Suprapubic skin (tissue), 4 donors: ENCODE measurements at regions not wholly inside any gene's neighbourhood (a gene's known extent, or its start where the extent isn't known, plus 50 kb on each side); places are given as distances from the start of the nearest gene placed in this dataset.

Source experiments
- DNase-seq, 2 donors: peaks; one replicate each; pipeline ENCODE4 v3.0.0-alpha.2; 2019; ENCODE audit warnings: low spot score in 2 of 2
- H3K27ac ChIP-seq: fragments of 200-600 bp; sonication (generic); one replicate; pipeline ENCODE4 v1.5.1; 2019
- H3K27me3 ChIP-seq: fragments of 200-600 bp; sonication (generic); one replicate; pipeline ENCODE4 v1.5.1; 2019
- H3K36me3 ChIP-seq: fragments of 200-600 bp; sonication (generic); one replicate; pipeline ENCODE4 v1.5.1; 2019
- H3K4me1 ChIP-seq: fragments of 200-600 bp; sonication (generic); one replicate; pipeline ENCODE4 v1.5.1; 2019
- H3K4me3 ChIP-seq: fragments of 200-600 bp; sonication (generic); one replicate; pipeline ENCODE4 v1.5.1; 2019; ENCODE audit warnings: mild to moderate bottlenecking
- H3K9me3 ChIP-seq: fragments of 200-600 bp; sonication (generic); one replicate; pipeline ENCODE4 v1.5.1; 2019
- EP300 ChIP-seq: sonication (generic); formaldehyde crosslinking; IDR thresholded peaks from one replicate; pipeline ENCODE4 v1.6.1; 2017; ENCODE audit warnings: antibody characterized with exemption
- POLR2A ChIP-seq, 2 donors: fragments of 450-650 bp; IDR thresholded peaks; one replicate each; pipeline ENCODE4 v1.6.1; 2017; ENCODE audit warnings: antibody characterized with exemption in 2 of 2, mild to moderate bottlenecking in 2 of 2, moderate library complexity in 2 of 2
- POLR2AphosphoS5 ChIP-seq, 3 donors: sonication (generic); formaldehyde crosslinking; IDR thresholded peaks; one replicate each; pipeline ENCODE4 v1.6.1; 2017; ENCODE audit warnings: antibody characterized with exemption in 3 of 3
- WGBS: methylation state at CpG from one replicate; pipeline ENCODE4 v1.1.5; 2018; 5-methylcytosine and 5-hydroxymethylcytosine counted together
- TF ChIP-seq, protein P1 (sequence below), 2 donors: fragments of 200-600 bp in 1 of 2; fragments of 450-650 bp in 1 of 2; sonication (generic) in 1 of 2; IDR thresholded peaks; one replicate each; pipeline ENCODE4 v1.5.1; 2016 to 2019; ENCODE audit warnings: antibody characterized with exemption in 2 of 2, mild to moderate bottlenecking in 1 of 2, moderate library complexity in 1 of 2

DNA sequence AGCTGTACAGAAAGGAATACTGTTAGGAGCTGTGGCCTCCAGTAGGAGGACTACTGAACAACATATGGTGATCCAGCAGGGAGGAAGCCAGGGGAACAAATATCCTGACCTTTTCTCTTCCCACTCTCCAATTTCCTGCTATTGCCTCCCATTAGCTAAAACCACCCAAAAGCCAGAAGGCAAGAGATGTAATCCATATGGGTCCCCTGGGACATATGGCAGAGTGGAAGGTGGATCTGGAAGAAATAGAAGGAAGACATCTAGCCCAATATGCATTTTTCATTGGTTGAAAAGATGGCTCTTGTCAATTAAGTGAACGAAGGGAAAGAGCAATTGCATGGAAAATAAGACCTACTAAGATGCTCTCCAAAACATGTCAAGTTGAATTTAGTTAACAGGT, 167.2 kb downstream of the CNTN3 start:
- Histone ChIP-seq H3K4me3 (no peak overlapping the region), H3K27ac (no peak overlapping the region), H3K27me3 (no peaks in the 10 kb centered on the region), H3K9me3 (peaks cover 6% of the 10 kb centered on the region), H3K4me1 (no peaks in the 10 kb centered on the region), H3K36me3 (no peaks in the 10 kb centered on the region)
- no peak for DNase-seq
- TF ChIP-seq POLR2AphosphoS5 (IDR thresholded peaks at IDR 0.05) (no peak), EP300 (no peak), POLR2A (IDR thresholded peaks at IDR 0.05) (no peak)
- TF ChIP-seq, protein P1, sequence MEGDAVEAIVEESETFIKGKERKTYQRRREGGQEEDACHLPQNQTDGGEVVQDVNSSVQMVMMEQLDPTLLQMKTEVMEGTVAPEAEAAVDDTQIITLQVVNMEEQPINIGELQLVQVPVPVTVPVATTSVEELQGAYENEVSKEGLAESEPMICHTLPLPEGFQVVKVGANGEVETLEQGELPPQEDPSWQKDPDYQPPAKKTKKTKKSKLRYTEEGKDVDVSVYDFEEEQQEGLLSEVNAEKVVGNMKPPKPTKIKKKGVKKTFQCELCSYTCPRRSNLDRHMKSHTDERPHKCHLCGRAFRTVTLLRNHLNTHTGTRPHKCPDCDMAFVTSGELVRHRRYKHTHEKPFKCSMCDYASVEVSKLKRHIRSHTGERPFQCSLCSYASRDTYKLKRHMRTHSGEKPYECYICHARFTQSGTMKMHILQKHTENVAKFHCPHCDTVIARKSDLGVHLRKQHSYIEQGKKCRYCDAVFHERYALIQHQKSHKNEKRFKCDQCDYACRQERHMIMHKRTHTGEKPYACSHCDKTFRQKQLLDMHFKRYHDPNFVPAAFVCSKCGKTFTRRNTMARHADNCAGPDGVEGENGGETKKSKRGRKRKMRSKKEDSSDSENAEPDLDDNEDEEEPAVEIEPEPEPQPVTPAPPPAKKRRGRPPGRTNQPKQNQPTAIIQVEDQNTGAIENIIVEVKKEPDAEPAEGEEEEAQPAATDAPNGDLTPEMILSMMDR (IDR thresholded peaks at IDR 0.05) = no peak
- 93% methylated on average over 1 of the region's 1 CpG for WGBS

DNA sequence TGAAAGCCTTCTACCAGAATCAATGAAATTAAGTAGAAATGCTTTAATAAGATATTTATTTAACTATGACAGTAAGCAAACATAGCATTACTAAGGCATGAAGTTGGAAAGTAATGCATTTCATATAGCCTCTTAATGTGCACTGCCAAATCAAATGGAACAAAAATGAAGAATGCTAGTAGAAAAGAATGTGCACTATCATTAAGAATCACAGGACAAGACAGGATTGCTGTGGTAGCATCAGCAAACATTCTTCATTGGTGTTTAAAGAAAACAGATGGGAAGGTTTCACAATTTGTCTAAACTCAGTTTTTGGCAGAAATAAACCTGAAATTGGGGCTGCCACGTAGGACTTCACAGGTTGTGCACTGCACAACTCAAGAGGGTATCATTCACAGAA, 168.9 kb downstream of the CNTN3 start:
- H3K4me1 ChIP-seq = no peaks in the 10 kb centered on the region
- H3K9me3 ChIP-seq = peaks cover 6% of the 10 kb centered on the region
- H3K4me3 ChIP-seq = no peak overlapping the region
- DNase-seq = no peak
- H3K27me3 ChIP-seq = no peaks in the 10 kb centered on the region
- TF ChIP-seq POLR2A (IDR thresholded peaks at IDR 0.05) (no peak), POLR2AphosphoS5 (IDR thresholded peaks at IDR 0.05) (no peak), EP300 (no peak)
- TF ChIP-seq, protein P1 (IDR thresholded peaks at IDR 0.05) = no peak
- no peak overlapping the region for H3K27ac ChIP-seq
- no peaks in the 10 kb centered on the region for H3K36me3 ChIP-seq
- WGBS = 67% methylated on average over 1 of the region's 1 CpG

DNA sequence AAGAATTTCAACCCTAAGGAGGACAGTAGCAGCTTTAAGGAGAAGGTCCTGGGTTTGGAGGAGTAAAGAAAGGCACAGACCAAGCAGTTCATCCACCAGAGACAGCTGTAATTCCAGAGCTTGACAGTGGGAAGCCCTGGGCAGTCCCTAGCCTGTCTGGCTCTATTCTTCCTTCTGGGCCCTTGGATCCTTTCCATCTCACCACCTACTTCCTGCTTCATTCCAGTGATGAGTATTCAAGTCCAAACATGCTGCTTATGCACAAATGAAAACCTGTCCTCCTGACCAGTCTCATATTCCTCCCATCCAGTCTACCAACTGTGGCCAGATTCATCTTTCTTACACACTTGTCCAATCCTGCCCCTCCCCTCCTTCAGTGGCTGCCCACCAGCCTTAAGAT, 171.4 kb downstream of the CNTN3 start:
- H3K27ac ChIP-seq = no peak overlapping the region
- H3K9me3 ChIP-seq = peaks cover 3% of the 10 kb centered on the region
- H3K36me3 ChIP-seq = no peaks in the 10 kb centered on the region
- H3K4me3 ChIP-seq = no peak overlapping the region
- H3K4me1 ChIP-seq = no peaks in the 10 kb centered on the region
- no peaks in the 10 kb centered on the region for H3K27me3 ChIP-seq
- DNase-seq = no peak
- TF ChIP-seq, protein P1 (IDR thresholded peaks at IDR 0.05) = no peak
- TF ChIP-seq POLR2AphosphoS5 (IDR thresholded peaks at IDR 0.05) (no peak), POLR2A (IDR thresholded peaks at IDR 0.05) (no peak), EP300 (no peak)

DNA sequence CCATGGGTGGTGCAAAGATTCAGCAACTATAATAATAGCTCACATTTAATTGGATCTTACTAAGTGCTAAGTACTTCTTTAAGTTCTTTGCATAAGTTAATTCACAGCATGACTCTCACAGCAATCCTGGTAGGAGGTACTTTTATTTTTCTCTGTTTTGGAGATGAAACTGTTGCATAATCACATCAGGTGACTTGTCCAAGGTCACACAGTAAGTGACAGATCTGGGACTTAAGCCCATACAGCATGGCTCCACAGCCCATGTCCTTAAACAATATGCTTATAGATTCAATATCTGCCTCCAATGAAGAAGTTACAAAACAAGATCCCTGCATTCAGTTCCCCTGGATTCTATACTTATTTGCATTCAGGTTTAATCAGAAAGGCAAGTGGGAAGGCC, 171.8 kb downstream of the CNTN3 start:
- Histone ChIP-seq H3K27me3 (no peaks in the 10 kb centered on the region), H3K9me3 (peaks cover 3% of the 10 kb centered on the region), H3K27ac (no peak overlapping the region), H3K4me3 (no peak overlapping the region), H3K36me3 (no peaks in the 10 kb centered on the region), H3K4me1 (no peaks in the 10 kb centered on the region)
- TF ChIP-seq EP300 (no peak), POLR2AphosphoS5 (IDR thresholded peaks at IDR 0.05) (no peak), POLR2A (IDR thresholded peaks at IDR 0.05) (no peak)
- TF ChIP-seq, protein P1 (IDR thresholded peaks at IDR 0.05) = no peak
- DNase-seq = no peak

DNA sequence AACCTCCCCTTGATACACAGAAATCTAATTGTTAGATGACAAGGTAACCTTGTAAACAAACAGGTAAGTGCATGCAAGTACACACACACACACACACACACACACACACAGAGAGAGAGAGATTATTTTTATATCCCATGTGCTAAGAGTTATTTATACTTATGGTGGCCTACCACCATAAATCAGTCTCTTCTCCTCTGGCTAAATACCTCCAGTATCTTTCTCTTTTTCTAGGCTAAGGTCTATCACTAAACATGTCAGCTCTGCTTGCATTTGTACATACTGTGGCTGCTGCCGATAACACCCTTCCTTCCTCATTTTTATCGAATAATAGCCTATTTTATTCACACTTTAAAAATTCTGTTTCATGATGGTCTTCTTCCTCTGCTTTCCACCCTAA, 172.4 kb downstream of the CNTN3 start:
- Histone ChIP-seq H3K27ac (no peak overlapping the region), H3K4me1 (no peaks in the 10 kb centered on the region), H3K36me3 (no peaks in the 10 kb centered on the region), H3K9me3 (peaks cover 3% of the 10 kb centered on the region), H3K27me3 (no peaks in the 10 kb centered on the region), H3K4me3 (no peak overlapping the region)
- WGBS = 65% methylated on average over 2 of the region's 2 CpGs
- TF ChIP-seq EP300 (no peak), POLR2AphosphoS5 (IDR thresholded peaks at IDR 0.05) (no peak), POLR2A (IDR thresholded peaks at IDR 0.05) (no peak)
- TF ChIP-seq, protein P1 (IDR thresholded peaks at IDR 0.05) = no peak
- no peak for DNase-seq
